PFSK-1 (cell line): ENCODE measurements at regions not wholly inside any gene's neighbourhood (a gene's known extent, or its start where the extent isn't known, plus 50 kb on each side); places are given as distances from the start of the nearest gene placed in this dataset.

Experiments
- FOXP2 ChIP-seq: optimal IDR thresholded peaks from 2 replicates; pipeline ENCODE3; 2011; ENCODE audit warnings: borderline replicate concordance, control low read depth, inconsistent platforms; ENCODE audit not compliant: insufficient read depth; ENCODE audit errors: extremely low read length, extremely low read depth
- POLR2AphosphoS5 ChIP-seq: IDR thresholded peaks from 2 replicates; pipeline ENCODE4 v1.6.1; 2012; ENCODE audit warnings: low read depth, mild to moderate bottlenecking, control low read depth, low read length, moderate library complexity
- SIN3A ChIP-seq: IDR thresholded peaks from 2 replicates; pipeline ENCODE4 v1.6.1; 2012; ENCODE audit warnings: mild to moderate bottlenecking, low read length, moderate library complexity, borderline replicate concordance; ENCODE audit not compliant: insufficient read depth
- TAF1 ChIP-seq: IDR thresholded peaks from 2 replicates; pipeline ENCODE4 v1.6.1; 2012; ENCODE audit warnings: low read length, control low read depth, borderline replicate concordance; ENCODE audit not compliant: insufficient read depth
- TF ChIP-seq, protein P1 (sequence below), 2 experiments: IDR thresholded peaks; 2 replicates each; pipeline versions ENCODE4 v1.6.1 to v1.8.0; 2011 to 2012; ENCODE audit warnings: low read depth in 2 of 2, low read length in 2 of 2, control low read depth in 1 of 2, inconsistent platforms in 1 of 2, mild to moderate bottlenecking in 1 of 2, moderate library complexity in 1 of 2; ENCODE audit not compliant: insufficient read depth in 1 of 2

DNA sequence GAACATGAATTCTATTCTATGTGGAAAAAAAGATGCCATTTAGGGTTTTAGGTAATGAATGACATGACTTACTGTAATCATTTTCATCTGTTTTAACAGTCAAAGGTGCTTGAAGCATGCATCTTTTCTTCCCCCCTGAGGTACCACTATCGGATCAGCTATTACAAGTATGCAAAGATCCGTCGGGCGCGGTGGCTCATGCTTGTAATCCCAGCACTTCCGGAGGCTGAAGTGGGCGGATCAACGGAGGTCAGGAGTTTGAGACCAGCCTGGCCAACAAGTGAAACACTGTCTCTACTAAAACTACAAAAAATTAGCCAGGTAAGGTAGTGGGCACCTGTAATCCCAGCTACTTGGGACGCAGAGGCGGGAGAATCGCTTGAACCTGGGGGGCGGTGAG lies 241.3 kb downstream of the ARAP2 start:
- TF ChIP-seq, protein P1, sequence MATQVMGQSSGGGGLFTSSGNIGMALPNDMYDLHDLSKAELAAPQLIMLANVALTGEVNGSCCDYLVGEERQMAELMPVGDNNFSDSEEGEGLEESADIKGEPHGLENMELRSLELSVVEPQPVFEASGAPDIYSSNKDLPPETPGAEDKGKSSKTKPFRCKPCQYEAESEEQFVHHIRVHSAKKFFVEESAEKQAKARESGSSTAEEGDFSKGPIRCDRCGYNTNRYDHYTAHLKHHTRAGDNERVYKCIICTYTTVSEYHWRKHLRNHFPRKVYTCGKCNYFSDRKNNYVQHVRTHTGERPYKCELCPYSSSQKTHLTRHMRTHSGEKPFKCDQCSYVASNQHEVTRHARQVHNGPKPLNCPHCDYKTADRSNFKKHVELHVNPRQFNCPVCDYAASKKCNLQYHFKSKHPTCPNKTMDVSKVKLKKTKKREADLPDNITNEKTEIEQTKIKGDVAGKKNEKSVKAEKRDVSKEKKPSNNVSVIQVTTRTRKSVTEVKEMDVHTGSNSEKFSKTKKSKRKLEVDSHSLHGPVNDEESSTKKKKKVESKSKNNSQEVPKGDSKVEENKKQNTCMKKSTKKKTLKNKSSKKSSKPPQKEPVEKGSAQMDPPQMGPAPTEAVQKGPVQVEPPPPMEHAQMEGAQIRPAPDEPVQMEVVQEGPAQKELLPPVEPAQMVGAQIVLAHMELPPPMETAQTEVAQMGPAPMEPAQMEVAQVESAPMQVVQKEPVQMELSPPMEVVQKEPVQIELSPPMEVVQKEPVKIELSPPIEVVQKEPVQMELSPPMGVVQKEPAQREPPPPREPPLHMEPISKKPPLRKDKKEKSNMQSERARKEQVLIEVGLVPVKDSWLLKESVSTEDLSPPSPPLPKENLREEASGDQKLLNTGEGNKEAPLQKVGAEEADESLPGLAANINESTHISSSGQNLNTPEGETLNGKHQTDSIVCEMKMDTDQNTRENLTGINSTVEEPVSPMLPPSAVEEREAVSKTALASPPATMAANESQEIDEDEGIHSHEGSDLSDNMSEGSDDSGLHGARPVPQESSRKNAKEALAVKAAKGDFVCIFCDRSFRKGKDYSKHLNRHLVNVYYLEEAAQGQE (IDR thresholded peaks at IDR 0.05; ENCODE audit: insufficient read depth in 1 of 2, low read depth in 2 of 2, low read length in 2 of 2): no peak
- no peak for TF ChIP-seq POLR2AphosphoS5
- no peak for TF ChIP-seq TAF1
- no peak for TF ChIP-seq SIN3A
- no peak for TF ChIP-seq FOXP2
